Adipocyte (in vitro differentiated cells): ENCODE measurements at regions not wholly inside any gene's neighbourhood (a gene's known extent, or its start where the extent isn't known, plus 50 kb on each side); places are given as distances from the start of the nearest gene placed in this dataset.

Source experiments
- DNase-seq: peaks from one replicate; pipeline ENCODE4 v3.0.0-alpha.2; 2015; ENCODE audit warnings: low read depth
- H3K27me3 ChIP-seq: replicated peaks from 2 replicates; pipeline ENCODE4 v1.7.0; 2013; ENCODE audit warnings: mild to moderate bottlenecking, low read length, moderate library complexity; ENCODE audit not compliant: control insufficient read depth, insufficient read depth
- H3K36me3 ChIP-seq: 2 replicates; pipeline ENCODE4 v1.7.0; 2013; ENCODE audit warnings: low read length, mild to moderate bottlenecking, moderate library complexity; ENCODE audit not compliant: control insufficient read depth, insufficient read depth, severe bottlenecking
- H3K4me1 ChIP-seq: 2 replicates; pipeline ENCODE4 v1.7.0; 2013; ENCODE audit warnings: mild to moderate bottlenecking, low read length, moderate library complexity; ENCODE audit not compliant: control insufficient read depth, insufficient read depth
- H3K4me3 ChIP-seq: 2 replicates; pipeline ENCODE4 v1.7.0; 2013; ENCODE audit warnings: mild to moderate bottlenecking, low read length, moderate library complexity
- H3K9ac ChIP-seq: 2 replicates; pipeline ENCODE4 v1.7.0; 2013; ENCODE audit warnings: mild to moderate bottlenecking, low read length, moderate library complexity
- H3K9me3 ChIP-seq: 2 replicates; pipeline ENCODE4 v1.7.0; 2013; ENCODE audit warnings: mild to moderate bottlenecking, low read length, moderate library complexity; ENCODE audit not compliant: control insufficient read depth

- no peak overlapping the region for H3K4me3 ChIP-seq
- no peak overlapping the region for H3K9ac ChIP-seq
- no peak for DNase-seq
Observed at GRCh38 chr10:113967126-113967525, 76.5 kb upstream of the ADRB1 start.

GRCh38 chr10:113970641-113971040, 73.0 kb upstream of the ADRB1 start:
- Histone ChIP-seq H3K36me3 (no peaks in the 10 kb centered on the region), H3K9me3 (peaks cover 8% of the 10 kb centered on the region), H3K27me3 (peaks cover 33% of the 10 kb centered on the region), H3K9ac (no peak overlapping the region), H3K4me1 (no peaks in the 10 kb centered on the region), H3K4me3 (no peak overlapping the region)
- no peak for DNase-seq

More at GRCh38 chr10:113967126-113967525, 76.5 kb upstream of the ADRB1 start:
- Histone ChIP-seq H3K4me1 (no peaks in the 10 kb centered on the region), H3K36me3 (no peaks in the 10 kb centered on the region), H3K9me3 (no peaks in the 10 kb centered on the region), H3K27me3 (peaks cover 16% of the 10 kb centered on the region)

GRCh38 chr10:113971349-113971973, 72.2 kb upstream of the ADRB1 start:
- no peak overlapping the region for H3K4me3 ChIP-seq
- peaks cover 33% of the 10 kb centered on the region for H3K27me3 ChIP-seq
- H3K9me3 ChIP-seq: peaks cover 8% of the 10 kb centered on the region
- no peaks in the 10 kb centered on the region for H3K36me3 ChIP-seq
- no peaks in the 10 kb centered on the region for H3K4me1 ChIP-seq
- no peak overlapping the region for H3K9ac ChIP-seq
- DNase-seq: no peak

GRCh38 chr10:113977174-113977573, 66.5 kb upstream of the ADRB1 start:
- H3K36me3 ChIP-seq: no peaks in the 10 kb centered on the region
- H3K4me3 ChIP-seq: no peak overlapping the region
- DNase-seq: no peak
- H3K9ac ChIP-seq: no peak overlapping the region
- H3K9me3 ChIP-seq: peaks cover 8% of the 10 kb centered on the region
- H3K27me3 ChIP-seq: peaks cover 42% of the 10 kb centered on the region
- no peaks in the 10 kb centered on the region for H3K4me1 ChIP-seq

- H3K4me1 ChIP-seq: no peaks in the 10 kb centered on the region
- no peak overlapping the region for H3K9ac ChIP-seq
- H3K4me3 ChIP-seq: no peak overlapping the region
- no peaks in the 10 kb centered on the region for H3K36me3 ChIP-seq
- H3K27me3 ChIP-seq: peaks cover 35% of the 10 kb centered on the region
- no peak for DNase-seq
- no peaks in the 10 kb centered on the region for H3K9me3 ChIP-seq
Observed at GRCh38 chr10:113978802-113979201, 64.9 kb upstream of the ADRB1 start.

GRCh38 chr10:113979409-113979808, 64.3 kb upstream of the ADRB1 start:
- H3K27me3 ChIP-seq: peaks cover 33% of the 10 kb centered on the region
- H3K4me3 ChIP-seq: no peak overlapping the region
- H3K9ac ChIP-seq: no peak overlapping the region
- no peaks in the 10 kb centered on the region for H3K36me3 ChIP-seq
- H3K4me1 ChIP-seq: no peaks in the 10 kb centered on the region
- no peak for DNase-seq
- no peaks in the 10 kb centered on the region for H3K9me3 ChIP-seq

GRCh38 chr10:113980408-113981087, 63.1 kb upstream of the ADRB1 start:
- no peak overlapping the region for H3K4me3 ChIP-seq
- no peak for DNase-seq
- no peaks in the 10 kb centered on the region for H3K36me3 ChIP-seq
- no peaks in the 10 kb centered on the region for H3K4me1 ChIP-seq
- peaks cover 33% of the 10 kb centered on the region for H3K27me3 ChIP-seq
- no peak overlapping the region for H3K9ac ChIP-seq
- no peaks in the 10 kb centered on the region for H3K9me3 ChIP-seq

- Histone ChIP-seq H3K36me3 (no peaks in the 10 kb centered on the region), H3K9me3 (no peaks in the 10 kb centered on the region), H3K4me1 (no peaks in the 10 kb centered on the region), H3K4me3 (no peak overlapping the region), H3K27me3 (peaks cover 20% of the 10 kb centered on the region), H3K9ac (no peak overlapping the region)
- DNase-seq: no peak
Observed at GRCh38 chr10:113982296-113982695, 61.4 kb upstream of the ADRB1 start.

GRCh38 chr10:113982769-113983168, 60.9 kb upstream of the ADRB1 start:
- no peak for DNase-seq
- no peaks in the 10 kb centered on the region for H3K9me3 ChIP-seq
- peaks cover 15% of the 10 kb centered on the region for H3K27me3 ChIP-seq
- H3K36me3 ChIP-seq: no peaks in the 10 kb centered on the region
- no peaks in the 10 kb centered on the region for H3K4me1 ChIP-seq
- H3K9ac ChIP-seq: no peak overlapping the region
- no peak overlapping the region for H3K4me3 ChIP-seq

GRCh38 chr10:113983552-113983951, 60.1 kb upstream of the ADRB1 start:
- no peak overlapping the region for H3K4me3 ChIP-seq
- peaks cover 18% of the 10 kb centered on the region for H3K27me3 ChIP-seq
- H3K9ac ChIP-seq: no peak overlapping the region
- no peaks in the 10 kb centered on the region for H3K36me3 ChIP-seq
- H3K4me1 ChIP-seq: no peaks in the 10 kb centered on the region
- DNase-seq: no peak
- H3K9me3 ChIP-seq: no peaks in the 10 kb centered on the region

GRCh38 chr10:113985297-113985844, 58.3 kb upstream of the ADRB1 start:
- Histone ChIP-seq H3K4me1 (no peaks in the 10 kb centered on the region), H3K9ac (no peak overlapping the region), H3K36me3 (no peaks in the 10 kb centered on the region), H3K4me3 (no peak overlapping the region), H3K9me3 (no peaks in the 10 kb centered on the region), H3K27me3 (peaks cover 15% of the 10 kb centered on the region)
- DNase-seq: no peak
